ENCODE measurements at regions not wholly inside any gene's neighbourhood (a gene's known extent, or its start where the extent isn't known, plus 50 kb on each side); places are given as distances from the start of the nearest gene placed in this dataset.

- no peak overlapping the region for H3K4me3 Mint-ChIP-seq
- no peaks in the 10 kb centered on the region for H3K36me3 Mint-ChIP-seq
- no peak for DNase-seq
- no peak for ATAC-seq (replicated peaks)
- peaks cover 26 to 29% of the 10 kb centered on the region in 2 donors for H3K27me3 Mint-ChIP-seq
- no peak overlapping the region for H3K27ac Mint-ChIP-seq
- peaks cover 0 to 2% of the 10 kb centered on the region in 2 donors for H3K9me3 Mint-ChIP-seq
- no peaks in the 10 kb centered on the region for H3K4me1 Mint-ChIP-seq
Measured at GRCh38 chr10:78551184-78552005, 517.4 kb upstream of the ZMIZ1 start.

- H3K36me3 Mint-ChIP-seq: no peaks in the 10 kb centered on the region
- H3K27me3 Mint-ChIP-seq: peaks cover 28 to 29% of the 10 kb centered on the region in 2 donors
- no peaks in the 10 kb centered on the region for H3K4me1 Mint-ChIP-seq
- no peak for DNase-seq
- H3K9me3 Mint-ChIP-seq: peaks cover 0 to 2% of the 10 kb centered on the region in 2 donors
- ATAC-seq (replicated peaks): no peak
- H3K4me3 Mint-ChIP-seq: no peak overlapping the region
- no peak overlapping the region for H3K27ac Mint-ChIP-seq
Measured at GRCh38 chr10:78552261-78552811, 516.4 kb upstream of the ZMIZ1 start.

DNA sequence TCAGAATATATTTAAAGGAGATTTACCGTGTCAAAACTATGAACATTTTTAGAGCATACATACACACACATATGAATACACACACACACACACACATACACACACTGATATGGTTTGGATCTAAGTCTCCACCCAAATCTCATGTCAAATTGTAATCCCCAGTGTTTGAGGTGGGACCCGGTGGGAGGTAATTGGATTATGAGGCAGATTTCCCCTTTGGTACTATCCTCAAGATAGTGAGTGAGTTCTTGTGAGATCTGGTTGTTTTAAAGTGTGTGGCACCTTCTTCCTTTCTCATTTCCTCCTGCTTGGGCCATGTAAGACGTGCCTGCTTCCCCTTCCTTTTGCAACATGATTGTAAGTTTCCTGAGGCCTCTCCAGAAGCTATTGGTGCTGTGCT lies 515.0 kb upstream of the ZMIZ1 start:
- DNase-seq (no peak), ATAC-seq (replicated peaks) (no peak)
- Mint-ChIP-seq H3K27ac (no peak overlapping the region), H3K4me1 (no peaks in the 10 kb centered on the region), H3K9me3 (peaks cover 0 to 2% of the 10 kb centered on the region in 2 donors), H3K27me3 (peaks cover 17 to 20% of the 10 kb centered on the region in 2 donors), H3K4me3 (no peak overlapping the region), H3K36me3 (no peaks in the 10 kb centered on the region)

DNA sequence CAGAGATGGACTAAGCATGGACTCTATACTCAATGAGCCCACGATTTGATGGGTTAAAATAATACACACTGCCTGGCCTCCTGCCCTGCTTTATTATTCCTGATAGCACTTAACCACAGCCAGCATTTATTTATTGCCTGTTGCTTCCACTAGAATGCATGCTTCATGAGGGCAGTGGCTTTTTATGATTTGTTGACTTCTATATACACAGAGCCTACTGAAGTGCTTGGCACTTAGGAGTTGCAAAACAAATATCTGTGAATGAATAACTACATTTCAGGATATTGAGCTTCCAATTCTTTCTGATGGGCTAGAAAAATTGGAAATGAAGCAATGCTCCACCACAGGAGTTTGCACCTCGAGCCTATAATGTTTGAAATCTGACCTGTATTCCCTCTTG lies 513.6 kb upstream of the ZMIZ1 start:
- Mint-ChIP-seq H3K4me3 (no peak overlapping the region), H3K4me1 (no peaks in the 10 kb centered on the region), H3K27ac (no peak overlapping the region), H3K9me3 (peaks cover 0 to 2% of the 10 kb centered on the region in 2 donors), H3K36me3 (no peaks in the 10 kb centered on the region), H3K27me3 (peaks cover 16 to 20% of the 10 kb centered on the region in 2 donors)
- DNase-seq: no peak
- ATAC-seq (replicated peaks): no peak

DNA sequence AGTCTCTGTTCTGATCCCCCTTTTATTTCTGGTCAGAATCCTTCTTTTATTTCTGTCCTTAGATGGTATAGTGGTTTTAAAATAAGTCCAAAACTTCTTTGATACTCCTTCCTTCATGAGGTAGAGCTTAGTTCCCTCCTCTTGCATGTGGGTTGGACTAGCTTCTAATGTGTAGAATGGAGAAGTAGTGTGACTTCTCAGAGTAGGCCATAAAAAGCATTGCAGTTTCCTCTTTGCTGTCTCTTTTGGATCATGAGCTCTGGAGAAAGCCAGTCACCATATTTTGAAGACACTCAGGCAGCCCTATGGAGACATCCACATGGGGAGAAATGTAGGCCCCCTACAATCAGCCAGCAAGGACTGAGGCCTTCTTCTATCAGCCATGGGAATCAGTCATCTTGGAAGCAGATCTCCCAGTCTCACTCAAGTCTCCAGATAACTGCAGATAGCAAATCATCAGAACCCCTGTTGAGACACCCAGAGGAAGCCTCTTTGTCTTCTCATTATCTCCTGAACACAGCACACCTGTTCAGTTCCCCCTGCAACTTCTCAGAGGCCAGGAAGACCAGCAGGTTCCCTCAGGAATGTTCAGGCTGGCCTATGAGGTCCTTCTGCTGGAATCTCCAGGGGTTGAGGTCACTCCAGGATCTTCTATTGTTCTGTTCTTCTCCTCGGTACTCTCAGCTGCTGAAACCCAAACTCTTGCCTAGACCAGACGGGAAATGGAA lies 511.9 kb upstream of the ZMIZ1 start:
- DNase-seq: no peak
- H3K4me1 Mint-ChIP-seq: no peaks in the 10 kb centered on the region

GRCh38 chr10:78557433-78557925 lies 511.3 kb upstream of the ZMIZ1 start:
- no peak for ATAC-seq (replicated peaks)
- no peaks in the 10 kb centered on the region for H3K36me3 Mint-ChIP-seq
- H3K4me3 Mint-ChIP-seq: no peak overlapping the region
- H3K4me1 Mint-ChIP-seq: no peaks in the 10 kb centered on the region
- peaks cover 0 to 2% of the 10 kb centered on the region in 2 donors for H3K9me3 Mint-ChIP-seq
- no peak for DNase-seq
- no peak overlapping the region for H3K27ac Mint-ChIP-seq
- peaks cover 5 to 12% of the 10 kb centered on the region in 2 donors for H3K27me3 Mint-ChIP-seq

More for the DNA sequence above, 511.9 kb upstream of the ZMIZ1 start:
- peaks cover 0 to 2% of the 10 kb centered on the region in 2 donors for H3K9me3 Mint-ChIP-seq
- H3K36me3 Mint-ChIP-seq: no peaks in the 10 kb centered on the region
- peaks cover 5 to 15% of the 10 kb centered on the region in 2 donors for H3K27me3 Mint-ChIP-seq
- H3K27ac Mint-ChIP-seq: no peak overlapping the region
- no peak overlapping the region for H3K4me3 Mint-ChIP-seq
- no peak for ATAC-seq (replicated peaks)

DNA sequence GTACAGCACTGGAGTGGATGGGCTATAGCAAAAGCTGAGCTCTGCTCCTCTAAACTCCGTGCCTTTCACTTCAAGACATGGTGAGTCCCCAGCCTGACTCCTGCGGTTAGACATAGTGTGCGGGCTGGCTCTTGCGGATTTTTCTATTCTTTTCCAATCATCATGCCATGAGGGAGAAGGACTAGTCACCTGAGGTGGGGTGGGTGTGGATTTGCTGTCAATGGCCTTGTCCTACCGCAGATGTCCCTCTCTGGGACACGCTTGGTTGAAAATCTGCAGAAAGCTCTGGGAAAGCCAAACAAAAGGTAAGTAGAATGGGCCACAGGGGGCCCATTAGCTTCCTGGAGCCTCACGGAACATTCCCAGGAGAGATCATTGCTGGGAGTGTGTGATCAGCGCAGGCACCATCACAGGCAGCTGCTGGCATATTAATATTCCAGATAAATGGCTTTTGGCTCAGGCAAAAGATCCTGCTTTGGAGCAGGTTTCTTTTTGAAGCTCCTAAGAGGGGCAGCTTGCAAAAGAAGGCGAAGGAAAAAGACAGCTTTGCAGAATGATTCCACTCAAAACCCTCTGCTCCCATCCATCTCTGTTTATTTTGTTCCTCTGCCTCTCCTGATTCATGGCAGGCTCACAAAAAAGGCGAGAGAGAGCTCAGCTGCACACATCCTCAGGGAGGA lies 509.0 kb upstream of the ZMIZ1 start:
- Mint-ChIP-seq H3K4me3 (no peak overlapping the region), H3K27me3 (peaks cover 4 to 24% of the 10 kb centered on the region in 2 donors), H3K4me1 (no peaks in the 10 kb centered on the region), H3K9me3 (no peaks in the 10 kb centered on the region), H3K36me3 (no peaks in the 10 kb centered on the region), H3K27ac (no peak overlapping the region)
- ATAC-seq (replicated peaks) (no peak), DNase-seq (no peak)

GRCh38 chr10:78560341-78560688 lies 508.5 kb upstream of the ZMIZ1 start:
- Mint-ChIP-seq H3K4me1 (no peaks in the 10 kb centered on the region), H3K4me3 (no peak overlapping the region), H3K36me3 (no peaks in the 10 kb centered on the region), H3K27me3 (peaks cover 4 to 28% of the 10 kb centered on the region in 2 donors), H3K9me3 (no peaks in the 10 kb centered on the region), H3K27ac (no peak overlapping the region)
- ATAC-seq (replicated peaks) (no peak), DNase-seq (no peak)

DNA sequence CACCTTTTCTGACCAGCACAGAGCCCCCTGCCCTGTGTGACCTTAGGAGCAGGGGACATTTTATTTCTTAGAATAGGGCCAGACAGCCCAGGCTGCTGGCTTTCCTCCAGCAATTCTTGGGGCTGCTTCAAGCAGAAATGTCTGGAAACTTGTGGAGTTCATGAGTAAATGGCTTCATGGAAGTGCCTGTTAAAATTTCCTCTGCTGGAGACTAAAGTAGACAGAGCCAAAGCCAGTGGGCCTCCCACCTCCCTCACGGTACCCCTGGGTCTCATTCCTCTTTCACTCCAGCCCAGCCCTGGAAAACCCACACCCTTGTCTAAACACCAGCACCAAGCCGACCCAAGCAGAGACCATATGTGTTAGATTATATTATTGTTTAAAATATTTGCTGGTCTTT lies 505.5 kb upstream of the ZMIZ1 start:
- Mint-ChIP-seq H3K27ac (no peak overlapping the region), H3K27me3 (peaks cover 10 to 27% of the 10 kb centered on the region in 2 donors), H3K36me3 (no peaks in the 10 kb centered on the region), H3K4me1 (no peaks in the 10 kb centered on the region), H3K9me3 (no peaks in the 10 kb centered on the region), H3K4me3 (no peak overlapping the region)
- DNase-seq (no peak), ATAC-seq (replicated peaks) (no peak)

DNA sequence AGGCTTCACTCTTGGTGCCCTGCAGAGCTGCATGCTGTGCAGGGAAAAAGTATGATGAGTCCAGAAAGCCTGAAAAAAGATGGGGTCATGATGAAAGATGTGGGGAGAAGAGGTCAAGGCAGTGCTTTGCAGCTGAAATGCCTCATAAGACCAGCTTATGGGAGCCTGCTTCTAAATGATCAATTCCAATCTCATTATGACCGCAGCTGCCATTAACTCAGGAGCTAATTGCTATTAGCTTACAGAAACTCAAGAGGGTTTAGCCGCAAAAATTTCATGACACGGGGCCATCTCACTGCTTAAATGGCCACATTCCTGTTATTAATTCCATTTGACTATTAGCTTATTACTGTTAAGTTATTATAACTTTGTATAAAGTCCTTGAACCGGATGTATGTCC lies 502.9 kb upstream of the ZMIZ1 start:
- H3K27me3 Mint-ChIP-seq: peaks cover 20 to 42% of the 10 kb centered on the region in 2 donors
- no peaks in the 10 kb centered on the region for H3K36me3 Mint-ChIP-seq
- no peak overlapping the region for H3K4me3 Mint-ChIP-seq
- no peak for ATAC-seq (replicated peaks)
- no peaks in the 10 kb centered on the region for H3K9me3 Mint-ChIP-seq
- DNase-seq: no peak
- H3K4me1 Mint-ChIP-seq: peaks cover 0 to under 1% of the 10 kb centered on the region in 2 donors
- H3K27ac Mint-ChIP-seq: no peak overlapping the region

DNA sequence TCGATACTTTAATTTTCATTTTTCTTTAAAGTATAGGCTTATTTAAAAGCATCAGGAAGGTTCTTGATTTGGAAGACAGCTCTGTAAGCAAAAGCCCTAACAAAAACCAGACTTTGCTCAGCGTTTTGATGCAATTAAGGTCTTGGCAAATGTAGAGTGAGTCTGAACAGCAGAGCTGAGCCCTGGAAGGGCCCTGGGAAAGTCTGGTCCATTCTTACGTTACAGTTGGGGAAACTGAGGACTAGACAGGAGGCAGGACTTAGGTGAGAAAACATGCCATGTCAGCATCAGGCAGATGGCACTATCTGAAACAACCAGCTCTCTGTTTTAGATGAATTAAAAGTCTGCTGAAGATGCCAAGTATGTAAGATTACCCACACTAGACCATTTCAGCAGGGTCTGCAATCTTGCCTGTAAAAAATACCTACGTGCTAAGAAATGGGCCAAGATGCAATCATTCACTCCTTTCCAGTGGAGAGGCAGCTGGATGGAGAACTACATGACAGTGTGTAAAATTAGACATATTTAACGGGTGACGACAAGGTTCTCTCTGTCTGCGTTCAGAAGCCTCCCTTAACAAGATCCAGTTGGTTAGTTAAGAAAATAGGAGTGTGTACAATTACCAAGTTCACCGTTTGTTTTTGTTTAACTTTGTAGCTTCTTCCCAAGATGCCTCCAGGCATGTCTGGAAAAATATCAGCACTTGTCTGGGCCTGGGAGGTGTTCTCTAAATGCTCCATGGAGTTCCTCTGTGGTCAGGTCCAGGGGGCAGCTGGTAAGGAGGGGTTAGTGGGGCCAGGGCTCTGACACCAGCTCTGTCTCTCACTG lies 502.3 kb upstream of the ZMIZ1 start:
- Mint-ChIP-seq H3K4me3 (no peak overlapping the region), H3K27me3 (peaks cover 23 to 43% of the 10 kb centered on the region in 2 donors), H3K9me3 (no peaks in the 10 kb centered on the region), H3K4me1 (peaks cover 0 to 2% of the 10 kb centered on the region in 2 donors), H3K36me3 (no peaks in the 10 kb centered on the region), H3K27ac (no peak overlapping the region)
- ATAC-seq (replicated peaks): no peak
- DNase-seq: no peak

- no peaks in the 10 kb centered on the region for H3K36me3 Mint-ChIP-seq
- no peak overlapping the region for H3K27ac Mint-ChIP-seq
- peaks cover 0 to 2% of the 10 kb centered on the region in 2 donors for H3K4me1 Mint-ChIP-seq
- no peaks in the 10 kb centered on the region for H3K9me3 Mint-ChIP-seq
- ATAC-seq (replicated peaks): no peak
- no peak for DNase-seq
- H3K4me3 Mint-ChIP-seq: no peak overlapping the region
- peaks cover 19 to 40% of the 10 kb centered on the region in 2 donors for H3K27me3 Mint-ChIP-seq
Measured at GRCh38 chr10:78567680-78568455, 500.9 kb upstream of the ZMIZ1 start.

DNA sequence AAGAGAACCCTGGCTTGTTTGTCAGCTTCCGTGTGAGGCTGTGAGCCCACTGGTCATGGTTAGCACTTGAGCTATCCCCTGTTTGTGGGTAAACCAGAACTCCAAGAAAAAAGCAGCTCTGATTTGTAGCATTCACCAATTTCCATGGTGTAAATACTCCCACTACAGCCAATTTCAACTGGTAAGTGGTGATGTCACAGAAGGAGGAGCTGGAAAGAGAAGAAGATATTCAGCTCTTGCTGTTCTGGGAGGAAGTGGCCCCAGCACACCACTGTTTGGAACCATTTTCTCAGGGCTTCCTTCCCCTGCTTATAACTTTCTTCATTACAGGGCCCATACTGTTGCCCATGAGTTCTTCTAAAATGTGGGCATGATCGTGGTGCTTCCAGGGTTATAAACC lies 500.1 kb upstream of the ZMIZ1 start:
- no peaks in the 10 kb centered on the region for H3K36me3 Mint-ChIP-seq
- no peak for DNase-seq
- peaks cover 0 to 2% of the 10 kb centered on the region in 2 donors for H3K4me1 Mint-ChIP-seq
- no peak for ATAC-seq (replicated peaks)
- H3K4me3 Mint-ChIP-seq: no peak overlapping the region
- no peaks in the 10 kb centered on the region for H3K9me3 Mint-ChIP-seq
- H3K27ac Mint-ChIP-seq: no peak overlapping the region
- H3K27me3 Mint-ChIP-seq: peaks cover 18 to 32% of the 10 kb centered on the region in 2 donors
